GM12872 (cell line): ENCODE measurements at regions not wholly inside any gene's neighbourhood (a gene's known extent, or its start where the extent isn't known, plus 50 kb on each side); places are given as distances from the start of the nearest gene placed in this dataset.
A peak's percentile ranks its signal among the peaks of the same experiment; 100 is the strongest.

Experiments used
- TF ChIP-seq, protein P1 (sequence below): IDR thresholded peaks from 3 replicates; pipeline ENCODE4 v1.5.1; 2011; ENCODE audit warnings: low read depth, mild to moderate bottlenecking, low read length, moderate library complexity; ENCODE audit not compliant: insufficient read depth

DNA sequence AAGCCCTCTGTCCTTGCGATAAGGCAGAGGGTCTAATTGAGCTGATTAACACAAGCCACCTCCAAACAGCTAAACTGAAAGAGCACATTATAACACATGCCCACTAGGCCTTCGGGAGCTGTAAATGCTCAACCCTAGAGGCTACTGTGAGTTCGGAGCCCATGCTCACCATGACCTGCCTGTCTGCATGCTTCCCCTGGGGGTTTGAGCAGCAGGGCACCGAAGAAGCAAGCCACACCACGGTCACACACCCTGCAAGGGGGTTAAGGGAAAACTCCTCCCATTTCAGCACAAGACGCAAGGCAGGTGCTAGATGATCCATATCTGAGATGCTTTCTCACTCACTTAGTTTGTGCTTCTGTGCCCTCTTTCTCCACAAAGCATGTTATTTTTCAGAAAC, 435.9 kb upstream of the CADM2 start:
- TF ChIP-seq, protein P1, sequence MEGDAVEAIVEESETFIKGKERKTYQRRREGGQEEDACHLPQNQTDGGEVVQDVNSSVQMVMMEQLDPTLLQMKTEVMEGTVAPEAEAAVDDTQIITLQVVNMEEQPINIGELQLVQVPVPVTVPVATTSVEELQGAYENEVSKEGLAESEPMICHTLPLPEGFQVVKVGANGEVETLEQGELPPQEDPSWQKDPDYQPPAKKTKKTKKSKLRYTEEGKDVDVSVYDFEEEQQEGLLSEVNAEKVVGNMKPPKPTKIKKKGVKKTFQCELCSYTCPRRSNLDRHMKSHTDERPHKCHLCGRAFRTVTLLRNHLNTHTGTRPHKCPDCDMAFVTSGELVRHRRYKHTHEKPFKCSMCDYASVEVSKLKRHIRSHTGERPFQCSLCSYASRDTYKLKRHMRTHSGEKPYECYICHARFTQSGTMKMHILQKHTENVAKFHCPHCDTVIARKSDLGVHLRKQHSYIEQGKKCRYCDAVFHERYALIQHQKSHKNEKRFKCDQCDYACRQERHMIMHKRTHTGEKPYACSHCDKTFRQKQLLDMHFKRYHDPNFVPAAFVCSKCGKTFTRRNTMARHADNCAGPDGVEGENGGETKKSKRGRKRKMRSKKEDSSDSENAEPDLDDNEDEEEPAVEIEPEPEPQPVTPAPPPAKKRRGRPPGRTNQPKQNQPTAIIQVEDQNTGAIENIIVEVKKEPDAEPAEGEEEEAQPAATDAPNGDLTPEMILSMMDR: no peak

DNA sequence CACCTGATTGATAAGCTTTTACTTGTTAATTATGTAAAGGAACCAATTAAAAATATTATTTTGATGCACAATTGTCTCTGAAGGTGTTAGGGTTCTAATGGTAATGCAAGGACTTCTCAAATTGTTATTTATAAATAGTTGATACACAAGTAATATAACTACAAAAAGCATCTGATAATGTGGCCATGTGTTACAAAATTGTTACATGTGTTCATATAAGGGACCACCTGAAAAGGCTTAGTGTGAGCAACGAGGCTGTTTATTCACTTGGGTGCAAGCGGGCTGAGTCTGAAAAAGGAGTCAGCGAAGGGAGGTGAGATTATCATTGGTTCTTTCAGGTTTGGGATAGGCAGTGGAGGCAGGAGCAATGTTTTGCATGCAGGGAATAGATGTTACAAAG, 421.9 kb upstream of the CADM2 start:
- TF ChIP-seq, protein P1: no peak

DNA sequence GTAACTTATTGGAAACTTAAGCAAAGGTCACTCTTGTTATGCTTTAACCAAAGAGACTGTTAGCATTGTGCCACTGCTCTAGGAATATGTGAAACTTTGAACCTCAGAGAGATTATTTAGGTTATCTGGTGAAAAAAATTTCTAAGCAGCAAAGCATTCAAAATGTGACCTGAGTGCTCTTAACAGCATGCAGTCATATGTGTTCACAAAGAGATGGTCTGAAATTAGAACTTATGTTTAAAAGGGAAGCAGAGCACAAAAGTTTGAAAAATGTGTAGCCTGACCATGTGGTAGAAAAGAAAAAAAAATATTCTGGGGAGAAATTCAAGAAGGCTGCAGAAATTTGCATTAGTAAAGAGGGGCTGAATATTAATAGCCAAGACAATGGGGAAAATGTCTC, 420.2 kb upstream of the CADM2 start:
- TF ChIP-seq, protein P1: no peak

DNA sequence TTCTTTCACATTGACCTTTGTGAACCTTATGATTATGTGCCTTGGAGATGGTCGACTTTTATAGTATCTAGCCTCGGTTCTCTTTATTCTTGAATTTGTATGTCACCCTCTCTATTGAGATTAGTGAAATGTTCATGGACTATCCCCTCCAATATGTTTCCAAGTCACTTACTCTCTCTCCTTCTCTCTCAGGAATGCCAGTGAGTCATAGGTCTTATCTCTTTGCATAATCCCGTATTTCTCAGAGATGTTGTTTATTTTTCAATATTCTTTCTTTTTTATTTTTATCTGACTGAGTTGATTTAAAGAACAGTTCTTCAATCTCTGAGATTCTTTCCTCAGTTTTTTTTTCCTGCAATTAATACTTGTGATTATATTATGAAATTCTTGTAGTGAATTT, 411.6 kb upstream of the CADM2 start:
- TF ChIP-seq, protein P1: no peak

DNA sequence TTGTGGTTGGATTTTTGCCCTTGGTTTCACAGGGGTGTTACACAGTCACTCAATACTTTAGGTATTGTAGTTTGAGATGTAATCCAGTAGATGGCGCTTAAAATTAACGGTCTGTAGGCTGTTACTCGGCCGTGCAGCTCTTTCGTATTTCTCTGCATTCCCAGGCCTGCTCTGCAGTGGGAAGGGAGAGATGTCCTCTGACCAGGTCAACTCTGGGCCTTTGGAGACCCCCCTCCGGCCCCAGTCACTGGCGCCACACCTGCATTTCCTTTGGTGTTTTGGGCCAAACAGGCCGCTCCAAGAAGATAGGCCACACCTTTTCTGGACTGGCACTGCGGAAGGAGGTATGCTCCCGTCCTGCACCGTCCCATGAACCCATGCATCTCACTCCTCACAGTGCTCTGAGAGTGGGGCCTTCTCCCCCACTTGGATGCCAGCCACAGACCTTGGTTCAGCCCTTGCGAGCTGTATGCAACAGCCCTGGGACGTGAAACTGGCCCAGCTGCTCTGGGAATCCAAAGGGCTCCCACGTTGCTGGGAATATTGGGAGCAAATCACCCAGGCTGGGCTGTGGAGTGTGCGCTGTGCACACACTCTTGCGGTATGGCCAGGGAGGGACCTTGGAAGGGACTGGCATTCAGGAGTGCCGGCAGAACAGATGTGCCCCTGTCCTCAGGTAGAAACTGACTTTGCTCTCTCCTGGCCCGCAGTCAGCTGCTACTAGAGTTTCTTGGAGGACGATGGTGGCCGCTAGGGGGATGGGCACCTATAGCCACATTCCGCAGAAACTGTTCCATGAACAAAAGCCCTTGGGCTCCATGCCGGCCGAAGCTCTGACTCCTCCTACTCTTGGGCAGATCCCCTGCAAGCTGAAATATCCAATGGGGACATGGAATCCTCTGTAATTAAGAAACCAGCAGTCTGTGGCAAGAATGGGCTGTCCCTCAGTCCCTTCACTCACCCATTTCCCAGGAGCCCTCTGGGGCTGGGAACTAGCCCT, 410.5 kb upstream of the CADM2 start:
- TF ChIP-seq, protein P1: peak; percentile 59

DNA sequence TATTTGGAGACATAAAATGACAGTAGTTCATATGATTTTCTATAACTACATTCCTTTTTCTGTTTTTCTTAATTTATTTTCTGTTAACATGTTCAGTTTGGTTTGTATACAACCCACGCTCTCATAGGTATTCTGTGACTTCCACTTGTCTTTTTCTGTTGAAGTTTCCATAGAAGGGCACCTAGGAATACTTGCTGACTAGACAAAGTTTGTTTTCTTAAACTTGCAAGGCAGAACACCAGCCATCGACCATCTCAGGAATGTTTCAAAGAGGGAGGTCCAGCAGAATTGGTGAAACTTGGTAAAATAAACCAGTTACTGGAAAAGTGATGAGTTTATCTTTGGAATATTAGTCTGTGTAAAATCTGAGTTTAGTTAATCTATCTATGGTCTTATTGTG, 403.2 kb upstream of the CADM2 start:
- TF ChIP-seq, protein P1: no peak

DNA sequence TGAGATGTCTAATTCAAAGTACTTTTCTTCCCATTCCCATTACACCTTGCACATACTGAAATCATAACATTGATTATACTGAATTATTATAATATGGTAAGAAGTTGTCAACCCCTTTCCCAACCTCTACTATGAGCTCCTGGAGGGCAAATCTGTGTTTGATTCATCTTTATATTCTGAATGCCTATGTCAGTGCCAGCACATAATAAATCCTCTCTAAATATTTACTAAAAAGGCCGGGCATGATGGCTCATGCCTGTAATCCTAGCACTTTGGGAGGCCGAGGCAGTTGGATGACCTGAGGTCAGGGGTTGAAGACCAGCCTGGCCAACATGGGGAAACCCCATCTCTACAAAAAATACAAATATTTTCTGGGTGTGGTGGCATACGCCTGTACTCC, 392.5 kb upstream of the CADM2 start:
- TF ChIP-seq, protein P1: no peak
